Ishikawa (cell line): ENCODE measurements at regions not wholly inside any gene's neighbourhood (a gene's known extent, or its start where the extent isn't known, plus 50 kb on each side); places are given as distances from the start of the nearest gene placed in this dataset.

Experiments
- CEBPB ChIP-seq: IDR thresholded peaks from 2 replicates; pipeline ENCODE4 v1.6.1; 2012
- CREB1 ChIP-seq: IDR thresholded peaks from 2 replicates; pipeline ENCODE4 v1.6.1; 2012; ENCODE audit warnings: low read depth
- EGR1 ChIP-seq: IDR thresholded peaks from 2 replicates; pipeline ENCODE4 v1.6.1; 2012
- EP300 ChIP-seq: IDR thresholded peaks from 2 replicates; pipeline ENCODE4 v1.6.1; 2012; ENCODE audit warnings: borderline replicate concordance
- FOXM1 ChIP-seq: IDR thresholded peaks from 2 replicates; pipeline ENCODE4 v1.6.1; 2012; ENCODE audit warnings: low read depth, borderline replicate concordance
- MAX ChIP-seq: IDR thresholded peaks from 2 replicates; pipeline ENCODE4 v1.6.1; 2012
- NFIC ChIP-seq: IDR thresholded peaks from 2 replicates; pipeline ENCODE4 v1.6.1; 2012
- RAD21 ChIP-seq: IDR thresholded peaks from 2 replicates; pipeline ENCODE4 v1.6.1; 2012; ENCODE audit warnings: low read depth
- REST ChIP-seq: IDR thresholded peaks from 2 replicates; pipeline ENCODE4 v1.6.1; 2012; ENCODE audit warnings: low read depth, mild to moderate bottlenecking
- TAF1 ChIP-seq: IDR thresholded peaks from 2 replicates; pipeline ENCODE4 v1.6.1; 2012; ENCODE audit warnings: low read depth, mild to moderate bottlenecking
- TCF12 ChIP-seq: IDR thresholded peaks from 2 replicates; pipeline ENCODE4 v1.6.1; 2012; ENCODE audit warnings: low read depth
- TEAD4 ChIP-seq: IDR thresholded peaks from 2 replicates; pipeline ENCODE4 v1.6.1; 2012
- YY1 ChIP-seq: IDR thresholded peaks from 2 replicates; pipeline ENCODE4 v1.6.1; 2012; ENCODE audit warnings: low read depth
- ZBTB7A ChIP-seq: IDR thresholded peaks from 2 replicates; pipeline ENCODE4 v1.6.1; 2012; ENCODE audit warnings: low read depth
- TF ChIP-seq, protein P1 (sequence below): IDR thresholded peaks from 2 replicates; pipeline ENCODE4 v1.6.1; 2012

DNA sequence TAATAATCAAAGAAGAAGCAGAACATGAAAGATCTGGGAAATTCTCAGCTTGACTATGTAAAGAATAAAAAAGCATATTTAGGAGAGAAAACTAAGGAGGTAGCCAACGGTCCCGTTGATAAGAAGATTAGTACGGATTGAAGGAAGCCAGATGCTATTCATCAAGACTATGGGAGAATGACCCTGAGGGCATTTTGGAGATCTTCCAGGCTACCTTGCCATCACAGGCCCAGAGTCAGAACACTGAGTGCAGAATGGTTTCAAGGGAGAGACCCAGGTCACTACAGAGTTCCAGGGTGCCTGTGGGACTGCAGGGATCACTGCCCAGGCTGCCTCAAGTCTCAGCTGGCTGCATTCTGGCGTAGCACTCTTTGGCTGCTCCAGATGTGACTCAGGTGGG is 752.9 kb upstream of the ARPP21 start:
- no peak for TF ChIP-seq EGR1
- no peak for TF ChIP-seq EP300
- TF ChIP-seq NFIC: no peak
- TF ChIP-seq MAX: no peak
- TF ChIP-seq CEBPB: no peak
- no peak for TF ChIP-seq YY1
- no peak for TF ChIP-seq RAD21
- no peak for TF ChIP-seq REST
- TF ChIP-seq TCF12: no peak
- no peak for TF ChIP-seq CREB1
- no peak for TF ChIP-seq ZBTB7A

DNA sequence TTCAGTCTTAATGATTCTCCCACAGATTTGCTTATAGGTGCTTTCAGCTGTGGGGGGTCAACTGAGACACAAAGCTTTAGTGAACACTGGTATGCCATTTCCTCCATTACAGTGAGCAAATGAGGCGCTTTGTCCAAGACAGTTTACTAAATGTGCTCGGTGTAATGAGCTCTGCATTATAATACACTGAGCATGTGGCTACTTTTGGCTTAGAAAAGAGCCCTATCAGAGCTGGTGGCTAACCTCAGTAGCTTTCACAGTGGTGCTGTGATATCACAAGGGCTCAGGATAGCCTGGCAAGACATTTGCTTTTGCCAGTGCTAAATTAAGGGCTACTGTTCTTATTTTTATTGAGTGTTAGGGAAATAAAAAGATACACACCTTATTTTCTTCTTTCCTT is 749.7 kb upstream of the ARPP21 start:
- TF ChIP-seq YY1 (no peak), TAF1 (no peak), NFIC (no peak), CREB1 (no peak), FOXM1 (no peak), TEAD4 (no peak), TCF12 (no peak)

- TF ChIP-seq EP300 (no peak), MAX (no peak), NFIC (no peak), CEBPB (no peak), RAD21 (no peak), CREB1 (no peak), TCF12 (no peak), ZBTB7A (no peak), YY1 (no peak), FOXM1 (no peak)
- TF ChIP-seq, protein P1, sequence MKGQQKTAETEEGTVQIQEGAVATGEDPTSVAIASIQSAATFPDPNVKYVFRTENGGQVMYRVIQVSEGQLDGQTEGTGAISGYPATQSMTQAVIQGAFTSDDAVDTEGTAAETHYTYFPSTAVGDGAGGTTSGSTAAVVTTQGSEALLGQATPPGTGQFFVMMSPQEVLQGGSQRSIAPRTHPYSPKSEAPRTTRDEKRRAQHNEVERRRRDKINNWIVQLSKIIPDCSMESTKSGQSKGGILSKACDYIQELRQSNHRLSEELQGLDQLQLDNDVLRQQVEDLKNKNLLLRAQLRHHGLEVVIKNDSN: no peak
Observed at GRCh38 chr3:34890247-34890646, 749.1 kb upstream of the ARPP21 start.

DNA sequence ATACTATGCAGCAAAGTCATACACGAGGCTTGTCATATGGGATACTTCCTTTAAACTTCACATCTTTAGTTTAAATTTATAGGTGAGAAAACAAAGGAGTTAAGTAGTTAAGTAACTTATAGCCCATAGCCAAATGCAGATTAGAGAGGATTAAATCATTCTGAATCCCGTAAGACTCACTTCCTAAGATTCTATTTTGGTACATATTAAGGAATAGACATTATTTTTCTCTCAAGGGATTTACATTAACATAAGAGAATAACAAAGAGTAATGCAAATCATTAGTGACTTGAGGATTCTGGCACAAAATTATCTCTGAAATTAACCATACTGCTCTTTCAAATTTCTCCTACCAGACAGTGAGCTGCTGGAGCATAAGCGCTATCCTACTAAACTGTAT is 747.4 kb upstream of the ARPP21 start:
- TF ChIP-seq TAF1: no peak
- TF ChIP-seq ZBTB7A: no peak
- TF ChIP-seq EP300: no peak
- TF ChIP-seq RAD21: no peak
- no peak for TF ChIP-seq CREB1
- TF ChIP-seq NFIC: no peak
- TF ChIP-seq TCF12: no peak
- TF ChIP-seq, protein P1: no peak
- no peak for TF ChIP-seq TEAD4
- TF ChIP-seq YY1: no peak
- TF ChIP-seq MAX: no peak
- no peak for TF ChIP-seq REST
- no peak for TF ChIP-seq EGR1

GRCh38 chr3:34895841-34896240 is 743.5 kb upstream of the ARPP21 start:
- no peak for TF ChIP-seq ZBTB7A

- no peak for TF ChIP-seq TAF1
- no peak for TF ChIP-seq MAX
- no peak for TF ChIP-seq NFIC
- TF ChIP-seq CEBPB: no peak
- no peak for TF ChIP-seq RAD21
- TF ChIP-seq EP300: no peak
- no peak for TF ChIP-seq TEAD4
- no peak for TF ChIP-seq REST
- no peak for TF ChIP-seq CREB1
- TF ChIP-seq, protein P1: no peak
- no peak for TF ChIP-seq TCF12
- no peak for TF ChIP-seq EGR1
- no peak for TF ChIP-seq ZBTB7A
- TF ChIP-seq FOXM1: no peak
- no peak for TF ChIP-seq YY1
Observed at GRCh38 chr3:34919025-34919424, 720.3 kb upstream of the ARPP21 start.
